ENCODE measurements at regions not wholly inside any gene's neighbourhood (a gene's known extent, or its start where the extent isn't known, plus 50 kb on each side); places are given as distances from the start of the nearest gene placed in this dataset.

GRCh38 chr3:106121491-106122289, 252.9 kb upstream of the CBLB start:
- no peaks in the 10 kb centered on the region for H3K9me3 ChIP-seq
- no peaks in the 10 kb centered on the region for H3K27me3 ChIP-seq
- intact Hi-C loops (cut with DNase I; ENCODE audit: low total_unique reads) = no loop called here
- TF ChIP-seq POLR2A (IDR thresholded peaks at IDR 0.05) (no peak), CTCF (IDR thresholded peaks at IDR 0.05 in 4 of 5, conservative IDR thresholded peaks at IDR 0.05 in 1 of 5) (no peak)
- in situ Hi-C loops (cut with MboI; ENCODE audit: low sequenced_read_pairs in 4 of 4) = no loop called here
- no peak overlapping the region for H3K27ac ChIP-seq
- DNase-seq (no peak), ATAC-seq (no peak)
- H3K4me3 ChIP-seq = no peak overlapping the region
- no peaks in the 10 kb centered on the region for H3K36me3 ChIP-seq
- no peaks in the 10 kb centered on the region for H3K4me1 ChIP-seq

GRCh38 chr3:106124818-106125217, 256.0 kb upstream of the CBLB start:
- H3K36me3 ChIP-seq = no peaks in the 10 kb centered on the region

GRCh38 chr3:106125321-106125720, 256.5 kb upstream of the CBLB start:
- intact Hi-C loops (cut with DNase I; ENCODE audit: low total_unique reads) = no loop called here
- no peak overlapping the region for H3K27ac ChIP-seq
- in situ Hi-C loops (cut with MboI; ENCODE audit: low sequenced_read_pairs in 4 of 4) = no loop called here

More at GRCh38 chr3:106124818-106125217, 256.0 kb upstream of the CBLB start:
- in situ Hi-C loops (cut with MboI; ENCODE audit: low sequenced_read_pairs in 4 of 4) = no loop called here
- H3K4me1 ChIP-seq = no peaks in the 10 kb centered on the region
- ATAC-seq (no peak), DNase-seq (no peak)
- H3K4me3 ChIP-seq = no peak overlapping the region
- TF ChIP-seq CTCF (IDR thresholded peaks at IDR 0.05 in 4 of 5, conservative IDR thresholded peaks at IDR 0.05 in 1 of 5) (no peak), POLR2A (IDR thresholded peaks at IDR 0.05) (no peak)
- H3K27ac ChIP-seq = no peak overlapping the region
- H3K9me3 ChIP-seq = no peaks in the 10 kb centered on the region
- intact Hi-C loops (cut with DNase I; ENCODE audit: low total_unique reads) = no loop called here
- no peaks in the 10 kb centered on the region for H3K27me3 ChIP-seq

GRCh38 chr3:106126067-106126845, 257.4 kb upstream of the CBLB start:
- DNase-seq (no peak), ATAC-seq (no peak)
- Histone ChIP-seq H3K4me3 (no peak overlapping the region), H3K9me3 (no peaks in the 10 kb centered on the region), H3K36me3 (no peaks in the 10 kb centered on the region), H3K27me3 (no peaks in the 10 kb centered on the region), H3K4me1 (peaks cover 3 to 5% of the 10 kb centered on the region in 2 donors), H3K27ac (no peak overlapping the region)
- TF ChIP-seq POLR2A (IDR thresholded peaks at IDR 0.05) (no peak), CTCF (IDR thresholded peaks at IDR 0.05 in 4 of 5, conservative IDR thresholded peaks at IDR 0.05 in 1 of 5) (no peak)
- intact Hi-C loops (cut with DNase I; ENCODE audit: low total_unique reads) = no loop called here
- in situ Hi-C loops (cut with MboI; ENCODE audit: low sequenced_read_pairs in 4 of 4) = no loop called here

More at GRCh38 chr3:106125321-106125720, 256.5 kb upstream of the CBLB start:
- Histone ChIP-seq H3K4me3 (no peak overlapping the region), H3K9me3 (no peaks in the 10 kb centered on the region), H3K4me1 (no peaks in the 10 kb centered on the region), H3K27me3 (no peaks in the 10 kb centered on the region), H3K36me3 (no peaks in the 10 kb centered on the region)
- DNase-seq = no peak
- TF ChIP-seq CTCF (IDR thresholded peaks at IDR 0.05 in 4 of 5, conservative IDR thresholded peaks at IDR 0.05 in 1 of 5) = no peak
- no peak for TF ChIP-seq POLR2A (IDR thresholded peaks at IDR 0.05)
- no peak for ATAC-seq
